HCT116 (cell line): ENCODE measurements at regions not wholly inside any gene's neighbourhood (a gene's known extent, or its start where the extent isn't known, plus 50 kb on each side); places are given as distances from the start of the nearest gene placed in this dataset.
A peak's percentile ranks its signal among the peaks of the same experiment; 100 is the strongest.

Experiments
- ATAC-seq: fragments of 200-7000 bp; cut with Tn5 transposase; 2 replicates; pipeline ENCODE4 v1.9.1; 2020; ENCODE audit warnings: mild to moderate bottlenecking, moderate library complexity
- BruUV-seq: library from RNA; stranded (reverse); fragments of 400-500 nt; replicated peaks from 2 replicates; lab custom pipeline; 2021; lab: Mats Ljungman, UMichigan
- CTCF ChIA-PET: fragments of 300-600 bp; sonication (Branson Sonifier 250); formaldehyde crosslinking; loops from one replicate; lab custom pipeline; 2021; ENCODE audit warnings: antibody characterized with exemption; lab: Charles Lee
- POLR2A ChIA-PET: fragments of 300-600, 350-600 bp; sonication (Branson Sonifier 250); formaldehyde crosslinking; loops from one replicate; lab custom pipeline; 2021; ENCODE audit warnings: antibody characterized with exemption; lab: Charles Lee
- RAD21 ChIA-PET, 2 experiments: fragments of 300-600 bp; sonication (Branson Sonifier 250); formaldehyde crosslinking; loops; one replicate each; lab custom pipeline; 2023; ENCODE audit warnings: low total read pairs in 2 of 2; ENCODE audit not compliant: uncharacterized antibody in 2 of 2, unreplicated experiment in 2 of 2, low non-redundant PET in 1 of 2; lab: Charles Lee
- DNase-seq: peaks from one replicate; pipeline ENCODE4 v3.0.0-alpha.2; 2010; ENCODE audit warnings: low read depth, low spot score
- H2AFZ ChIP-seq: fragments of 200-600 bp; shearing (Covaris generic), sonication (generic); 2 replicates; pipeline ENCODE4 v1.6.1; 2017; ENCODE audit warnings: low read depth, mixed run types, mixed read lengths, antibody characterized with exemption, low read length; ENCODE audit not compliant: poor library complexity, severe bottlenecking
- H3K27ac ChIP-seq: 2 replicates; pipeline ENCODE4 v1.5.1; 2012; ENCODE audit warnings: low read depth, low read length
- H3K27me3 ChIP-seq: fragments of 200-600 bp; sonication (generic); 2 replicates; pipeline ENCODE4 v1.6.1; 2016; ENCODE audit warnings: mixed run types, low read length, mixed read lengths; ENCODE audit not compliant: insufficient read depth
- H3K36me3 ChIP-seq, 2 experiments: fragments of 200-500 bp in 1 of 2; fragments of 200-600 bp in 1 of 2; sonication (Bioruptor generic) in 1 of 2; sonication (generic) in 1 of 2; 2 replicates each; pipeline versions ENCODE4 v1.5.1 to v1.6.1; 2014 to 2016; ENCODE audit warnings: low read length in 2 of 2, inconsistent platforms in 1 of 2, mixed read lengths in 1 of 2, mixed run types in 1 of 2; ENCODE audit not compliant: insufficient read depth in 2 of 2, control insufficient read depth in 1 of 2
- H3K4me1 ChIP-seq, 2 experiments: fragments of 200-600 bp in 1 of 2; sonication (generic) in 1 of 2; 2 replicates each; pipeline versions ENCODE4 v1.5.1 to v1.6.1; 2012 to 2017; ENCODE audit warnings: low read length in 2 of 2, inconsistent platforms in 1 of 2, mild to moderate bottlenecking in 1 of 2, mixed read lengths in 1 of 2, mixed run types in 1 of 2, moderate library complexity in 1 of 2; ENCODE audit not compliant: insufficient read depth in 2 of 2, control insufficient read depth in 1 of 2
- H3K4me2 ChIP-seq: fragments of 200-600 bp; sonication (generic); 2 replicates; pipeline ENCODE4 v1.6.1; 2017; ENCODE audit warnings: mixed run types, low read length, mixed read lengths
- H3K4me3 ChIP-seq, 2 experiments: fragments of 200-600 bp in 1 of 2; sonication (generic) in 1 of 2; replicated peaks in 1 of 2; 2 replicates each; pipeline ENCODE4 v1.5.1; 2011 to 2016; ENCODE audit warnings: low read length in 2 of 2, control low read depth in 1 of 2, low read depth in 1 of 2, mild to moderate bottlenecking in 1 of 2, mixed read lengths in 1 of 2, mixed run types in 1 of 2
- H3K79me2 ChIP-seq: fragments of 200-600 bp; sonication (generic); 2 replicates; pipeline ENCODE4 v1.6.1; 2017; ENCODE audit warnings: mild to moderate bottlenecking, mixed run types, low read length, moderate library complexity, mixed read lengths; ENCODE audit not compliant: insufficient read depth
- H3K9ac ChIP-seq: fragments of 200-600 bp; sonication (generic); 2 replicates; pipeline ENCODE4 v1.6.1; 2016; ENCODE audit warnings: low read length, mixed read lengths
- H3K9me2 ChIP-seq: fragments of 200-600 bp; sonication (generic), shearing (Covaris generic); 2 replicates; pipeline ENCODE4 v1.6.1; 2017; ENCODE audit warnings: mixed run types, mild to moderate bottlenecking, moderate library complexity; ENCODE audit not compliant: insufficient read depth
- H3K9me3 ChIP-seq, 2 experiments: fragments of 200-500 bp in 1 of 2; fragments of 200-600 bp in 1 of 2; sonication (Bioruptor generic) in 1 of 2; sonication (generic) in 1 of 2; 2 replicates each; pipeline ENCODE4 v1.6.1; 2014 to 2017; ENCODE audit warnings: low read length in 2 of 2, mixed read lengths in 2 of 2, inconsistent platforms in 1 of 2, low read depth in 1 of 2, mild to moderate bottlenecking in 1 of 2, mixed run types in 1 of 2, moderate library complexity in 1 of 2; ENCODE audit not compliant: control insufficient read depth in 1 of 2, insufficient read depth in 1 of 2
- H4K20me1 ChIP-seq: fragments of 200-600 bp; sonication (generic), shearing (Covaris generic); 2 replicates; pipeline ENCODE4 v1.6.1; 2017; ENCODE audit warnings: mixed run types, mild to moderate bottlenecking, moderate library complexity; ENCODE audit not compliant: insufficient read depth
- CBX3 ChIP-seq: IDR thresholded peaks from 2 replicates; pipeline ENCODE4 v1.6.1; 2012; ENCODE audit warnings: low read depth
- EGR1 ChIP-seq: IDR thresholded peaks from 2 replicates; pipeline ENCODE4 v1.6.1; 2012; ENCODE audit warnings: low read depth
- ELF1 ChIP-seq: IDR thresholded peaks from 2 replicates; pipeline ENCODE4 v1.6.1; 2012; ENCODE audit warnings: low read depth, borderline replicate concordance
- EZH2phosphoT487 ChIP-seq: fragments of 200-600 bp; IDR thresholded peaks from 2 replicates; pipeline ENCODE4 v1.6.1; 2018; ENCODE audit warnings: antibody characterized with exemption, borderline replicate concordance
- FOSL1 ChIP-seq: IDR thresholded peaks from 2 replicates; pipeline ENCODE4 v1.6.1; 2012; ENCODE audit warnings: low read depth
- JUND ChIP-seq: IDR thresholded peaks from 2 replicates; pipeline ENCODE4 v1.6.1; 2012
- POLR2A ChIP-seq: IDR thresholded peaks from 2 replicates; pipeline ENCODE4 v1.7.0; 2011; ENCODE audit warnings: borderline replicate concordance; ENCODE audit not compliant: insufficient read depth, insufficient read length; ENCODE audit errors: extremely low read depth
- POLR2AphosphoS5 ChIP-seq: IDR thresholded peaks from 2 replicates; pipeline ENCODE4 v1.6.1; 2011; ENCODE audit warnings: mild to moderate bottlenecking, low read depth, low read length, moderate library complexity
- RAD21 ChIP-seq: IDR thresholded peaks from 2 replicates; pipeline ENCODE4 v1.6.1; 2012; ENCODE audit warnings: low read depth, mild to moderate bottlenecking
- SIN3A ChIP-seq: IDR thresholded peaks from 2 replicates; pipeline ENCODE4 v1.6.1; 2012; ENCODE audit warnings: low read depth
- SP1 ChIP-seq: IDR thresholded peaks from 2 replicates; pipeline ENCODE4 v1.6.1; 2012; ENCODE audit warnings: low read depth
- SRF ChIP-seq: IDR thresholded peaks from 2 replicates; pipeline ENCODE4 v1.6.1; 2012; ENCODE audit warnings: low read depth
- TCF7L2 ChIP-seq: IDR thresholded peaks from 2 replicates; pipeline ENCODE4 v1.7.0; 2011; ENCODE audit warnings: borderline replicate concordance, inconsistent platforms; ENCODE audit not compliant: insufficient read depth, insufficient read length; ENCODE audit errors: extremely low read depth
- YY1 ChIP-seq: IDR thresholded peaks from 2 replicates; pipeline ENCODE4 v1.6.1; 2011; ENCODE audit warnings: low read length, low read depth, moderate library complexity, mild to moderate bottlenecking; ENCODE audit not compliant: insufficient replicate concordance; ENCODE audit errors: extremely low read depth
- ZFX ChIP-seq: fragments of 450-650 bp; IDR thresholded peaks from 2 replicates; pipeline ENCODE4 v1.6.1; 2017
- intact Hi-C: fragments of 100-400 bp; cut with micrococcal nuclease; formaldehyde crosslinking; loops from 2 replicates; pipeline ENCODE4 v1.10.0; 2022
- TF ChIP-seq, protein P1 (sequence below): IDR thresholded peaks from 2 replicates; pipeline ENCODE4 v1.6.1; 2012; ENCODE audit warnings: low read depth
- TF ChIP-seq, protein P2 (sequence below): IDR thresholded peaks from 2 replicates; pipeline ENCODE4 v1.6.1; 2012
- TF ChIP-seq, protein P3 (sequence below): IDR thresholded peaks from 2 replicates; pipeline ENCODE4 v1.6.1; 2011; ENCODE audit warnings: mild to moderate bottlenecking, low read length, moderate library complexity; ENCODE audit not compliant: insufficient replicate concordance; ENCODE audit errors: extremely low read depth

DNA sequence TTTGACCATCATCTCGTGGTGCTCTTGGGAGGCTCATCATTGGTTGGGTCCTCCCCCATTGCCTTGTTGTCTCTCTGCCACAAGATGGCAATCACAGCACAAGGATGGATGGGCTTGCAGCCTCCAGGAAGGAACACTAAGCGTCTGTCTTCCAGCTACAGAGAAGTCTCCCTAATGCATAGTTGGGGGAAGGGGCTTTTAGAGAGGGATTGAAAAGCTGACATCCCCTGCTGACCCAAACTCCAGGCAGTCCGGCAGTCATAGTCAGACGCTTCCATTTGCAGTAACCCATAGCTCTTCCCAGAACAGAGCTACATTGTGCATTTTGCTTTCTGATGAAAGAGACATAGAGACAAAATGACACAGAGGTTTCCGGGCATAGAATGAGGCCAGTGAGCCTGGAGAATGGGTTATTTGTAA lies 111.4 kb downstream of the UTP18 start (continued):
- TF ChIP-seq, protein P1, sequence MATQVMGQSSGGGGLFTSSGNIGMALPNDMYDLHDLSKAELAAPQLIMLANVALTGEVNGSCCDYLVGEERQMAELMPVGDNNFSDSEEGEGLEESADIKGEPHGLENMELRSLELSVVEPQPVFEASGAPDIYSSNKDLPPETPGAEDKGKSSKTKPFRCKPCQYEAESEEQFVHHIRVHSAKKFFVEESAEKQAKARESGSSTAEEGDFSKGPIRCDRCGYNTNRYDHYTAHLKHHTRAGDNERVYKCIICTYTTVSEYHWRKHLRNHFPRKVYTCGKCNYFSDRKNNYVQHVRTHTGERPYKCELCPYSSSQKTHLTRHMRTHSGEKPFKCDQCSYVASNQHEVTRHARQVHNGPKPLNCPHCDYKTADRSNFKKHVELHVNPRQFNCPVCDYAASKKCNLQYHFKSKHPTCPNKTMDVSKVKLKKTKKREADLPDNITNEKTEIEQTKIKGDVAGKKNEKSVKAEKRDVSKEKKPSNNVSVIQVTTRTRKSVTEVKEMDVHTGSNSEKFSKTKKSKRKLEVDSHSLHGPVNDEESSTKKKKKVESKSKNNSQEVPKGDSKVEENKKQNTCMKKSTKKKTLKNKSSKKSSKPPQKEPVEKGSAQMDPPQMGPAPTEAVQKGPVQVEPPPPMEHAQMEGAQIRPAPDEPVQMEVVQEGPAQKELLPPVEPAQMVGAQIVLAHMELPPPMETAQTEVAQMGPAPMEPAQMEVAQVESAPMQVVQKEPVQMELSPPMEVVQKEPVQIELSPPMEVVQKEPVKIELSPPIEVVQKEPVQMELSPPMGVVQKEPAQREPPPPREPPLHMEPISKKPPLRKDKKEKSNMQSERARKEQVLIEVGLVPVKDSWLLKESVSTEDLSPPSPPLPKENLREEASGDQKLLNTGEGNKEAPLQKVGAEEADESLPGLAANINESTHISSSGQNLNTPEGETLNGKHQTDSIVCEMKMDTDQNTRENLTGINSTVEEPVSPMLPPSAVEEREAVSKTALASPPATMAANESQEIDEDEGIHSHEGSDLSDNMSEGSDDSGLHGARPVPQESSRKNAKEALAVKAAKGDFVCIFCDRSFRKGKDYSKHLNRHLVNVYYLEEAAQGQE = no peak
- peak; percentile 83 for TF ChIP-seq YY1
- TF ChIP-seq FOSL1 = no peak
- TF ChIP-seq EZH2phosphoT487 = no peak
- TF ChIP-seq, protein P2, sequence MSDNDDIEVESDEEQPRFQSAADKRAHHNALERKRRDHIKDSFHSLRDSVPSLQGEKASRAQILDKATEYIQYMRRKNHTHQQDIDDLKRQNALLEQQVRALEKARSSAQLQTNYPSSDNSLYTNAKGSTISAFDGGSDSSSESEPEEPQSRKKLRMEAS = no peak
- no peak for TF ChIP-seq ZFX
- TF ChIP-seq POLR2A = peak; percentile 27

DNA sequence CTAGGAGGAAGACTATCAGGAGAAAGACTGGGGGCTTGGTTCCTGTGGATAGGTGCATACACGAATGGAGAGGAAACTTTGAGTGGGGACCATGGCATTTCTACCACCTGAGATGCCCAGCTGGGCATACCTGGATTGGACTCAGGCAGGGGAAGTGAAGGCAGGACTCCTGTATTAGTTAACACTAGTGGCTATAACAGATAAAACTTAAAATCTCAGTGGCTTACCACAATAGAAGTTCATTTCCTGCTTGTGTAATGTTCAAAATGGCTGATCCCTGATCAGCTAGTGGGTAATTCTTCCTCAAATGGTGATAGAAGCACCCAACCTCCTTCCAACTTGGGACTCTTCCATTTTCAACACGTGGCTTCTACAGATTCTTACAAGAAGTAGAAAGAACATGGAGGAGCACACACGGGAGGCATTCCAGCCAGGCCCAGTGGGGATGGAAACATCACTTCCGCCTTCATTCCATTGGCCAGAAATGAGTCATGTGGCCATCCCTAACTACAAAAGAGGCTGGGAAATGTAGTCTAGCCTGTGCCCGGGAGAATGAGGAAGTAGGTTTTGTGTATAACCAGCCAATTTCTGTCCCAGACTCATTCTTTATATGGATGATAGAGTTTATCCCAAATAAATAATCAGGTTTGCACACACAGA lies 112.1 kb downstream of the UTP18 start:
- ChIA-PET RAD21 (interaction anchor here (0.9 to 1.2 kb wide), 4 partner anchors 89 to 392 kb away, joined by 3 to 4 read pairs (median 3); no protein-coding TSS in a partner anchor), POLR2A (interaction anchor here (1.3 kb wide), 1 partner anchor 33 kb away, joined by 4 read pairs; no protein-coding TSS in a partner anchor), CTCF (interaction anchor here (0.6 to 2.5 kb wide), 23 partner anchors 10 to 734 kb away, joined by 3 to 18 read pairs (median 4); no protein-coding TSS in a partner anchor)
- no peaks in the 10 kb centered on the region for H4K20me1 ChIP-seq
- H3K9ac ChIP-seq = peak overlapping the region; percentile 74
- intact Hi-C loops = loop anchor here (1.0 to 5.0 kb wide), 3 partner anchors 89 to 735 kb away; no protein-coding TSS in a partner anchor
- no peaks in the 10 kb centered on the region for H3K9me2 ChIP-seq
- H3K27ac ChIP-seq = peak overlapping the region; percentile 71
- no peaks in the 10 kb centered on the region for H3K9me3 ChIP-seq
- H3K79me2 ChIP-seq = no peaks in the 10 kb centered on the region
- DNase-seq (peak; percentile 98), ATAC-seq (peak; percentile 93)
- H3K27me3 ChIP-seq = no peaks in the 10 kb centered on the region
- peak overlapping the region; percentile 94 for H2AFZ ChIP-seq
- TSS peak; percentile 88 for BruUV-seq
- peaks cover 0 to 16% of the 10 kb centered on the region in 2 experiments; a peak in 1 of 4 replicates for H3K4me1 ChIP-seq
- peak overlapping the region; percentile 71 to 78 for H3K4me3 ChIP-seq
- peak overlapping the region; percentile 90 for H3K4me2 ChIP-seq
- no peaks in the 10 kb centered on the region for H3K36me3 ChIP-seq
- TF ChIP-seq POLR2AphosphoS5 (peak; percentile 85), ZFX (no peak), POLR2A (peak; percentile 79), EGR1 (peak; percentile 43; the same call in 1 of the 2 replicates), EZH2phosphoT487 (no peak), CBX3 (peak; percentile 74), JUND (no peak; the same call in 1 of the 2 replicates), ELF1 (peak; percentile 99), TCF7L2 (no peak), RAD21 (no peak), SRF (no peak), SIN3A (peak; percentile 73; the same call in 1 of the 2 replicates), SP1 (peak; percentile 88), FOSL1 (no peak), YY1 (peak; percentile 91)
- TF ChIP-seq, protein P2 = peak; percentile 98
- TF ChIP-seq, protein P3, sequence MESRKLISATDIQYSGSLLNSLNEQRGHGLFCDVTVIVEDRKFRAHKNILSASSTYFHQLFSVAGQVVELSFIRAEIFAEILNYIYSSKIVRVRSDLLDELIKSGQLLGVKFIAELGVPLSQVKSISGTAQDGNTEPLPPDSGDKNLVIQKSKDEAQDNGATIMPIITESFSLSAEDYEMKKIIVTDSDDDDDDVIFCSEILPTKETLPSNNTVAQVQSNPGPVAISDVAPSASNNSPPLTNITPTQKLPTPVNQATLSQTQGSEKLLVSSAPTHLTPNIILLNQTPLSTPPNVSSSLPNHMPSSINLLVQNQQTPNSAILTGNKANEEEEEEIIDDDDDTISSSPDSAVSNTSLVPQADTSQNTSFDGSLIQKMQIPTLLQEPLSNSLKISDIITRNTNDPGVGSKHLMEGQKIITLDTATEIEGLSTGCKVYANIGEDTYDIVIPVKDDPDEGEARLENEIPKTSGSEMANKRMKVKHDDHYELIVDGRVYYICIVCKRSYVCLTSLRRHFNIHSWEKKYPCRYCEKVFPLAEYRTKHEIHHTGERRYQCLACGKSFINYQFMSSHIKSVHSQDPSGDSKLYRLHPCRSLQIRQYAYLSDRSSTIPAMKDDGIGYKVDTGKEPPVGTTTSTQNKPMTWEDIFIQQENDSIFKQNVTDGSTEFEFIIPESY = no peak
